Neural progenitor cell (in vitro differentiated cells): ENCODE measurements at regions not wholly inside any gene's neighbourhood (a gene's known extent, or its start where the extent isn't known, plus 50 kb on each side); places are given as distances from the start of the nearest gene placed in this dataset.

Source experiments
- CTCF ChIP-seq: fragments of 200-600 bp; sonication (generic); IDR thresholded peaks from 2 replicates; pipeline ENCODE4 v1.5.1; 2017; ENCODE audit warnings: antibody characterized with exemption, mild to moderate bottlenecking
- EZH2 ChIP-seq: fragments of 200-600 bp; sonication (generic); IDR thresholded peaks from 2 replicates; pipeline ENCODE4 v1.6.1; 2017; ENCODE audit warnings: antibody characterized with exemption, mild to moderate bottlenecking, moderate library complexity
- EZH2phosphoT487 ChIP-seq: fragments of 200-600 bp; sonication (generic); IDR thresholded peaks from 2 replicates; pipeline ENCODE4 v1.6.1; 2017; ENCODE audit warnings: antibody characterized with exemption

GRCh38 chr15:61383421-61383820, 154.3 kb upstream of the RORA start:
- no peak for TF ChIP-seq CTCF
- TF ChIP-seq EZH2 = no peak
- TF ChIP-seq EZH2phosphoT487 = no peak
